Osteocyte (in vitro differentiated cells): ENCODE measurements at regions not wholly inside any gene's neighbourhood (a gene's known extent, or its start where the extent isn't known, plus 50 kb on each side); places are given as distances from the start of the nearest gene placed in this dataset.

Source experiments
- DNase-seq: peaks from one replicate; pipeline ENCODE4 v3.0.0; 2021; ENCODE audit warnings: mixed read lengths; ENCODE audit not compliant: unreplicated experiment; ENCODE audit errors: extremely low spot score
- H3K27ac Mint-ChIP-seq: one replicate; pipeline ENCODE4 v1.8.0; 2021; ENCODE audit warnings: mild to moderate bottlenecking, mixed read lengths; ENCODE audit not compliant: unreplicated experiment
- H3K27me3 Mint-ChIP-seq: one replicate; pipeline ENCODE4 v1.8.0; 2021; ENCODE audit warnings: mixed read lengths; ENCODE audit not compliant: unreplicated experiment
- H3K36me3 Mint-ChIP-seq: one replicate; pipeline ENCODE4 v1.8.0; 2021; ENCODE audit warnings: mixed read lengths; ENCODE audit not compliant: unreplicated experiment
- H3K4me1 Mint-ChIP-seq: one replicate; pipeline ENCODE4 v1.8.0; 2021; ENCODE audit warnings: mixed read lengths; ENCODE audit not compliant: unreplicated experiment
- H3K4me3 Mint-ChIP-seq: one replicate; pipeline ENCODE4 v1.8.0; 2021; ENCODE audit warnings: mild to moderate bottlenecking, moderate library complexity, mixed read lengths; ENCODE audit not compliant: unreplicated experiment
- H3K9me3 Mint-ChIP-seq: one replicate; pipeline ENCODE4 v1.8.0; 2021; ENCODE audit warnings: mixed read lengths; ENCODE audit not compliant: unreplicated experiment
- TF ChIP-seq, protein P1 (sequence below): fragments of 200-600 bp; sonication (generic); IDR thresholded peaks from 2 replicates; pipeline ENCODE4 v1.5.0; 2021; ENCODE audit warnings: antibody characterized with exemption, mild to moderate bottlenecking, moderate library complexity

DNA sequence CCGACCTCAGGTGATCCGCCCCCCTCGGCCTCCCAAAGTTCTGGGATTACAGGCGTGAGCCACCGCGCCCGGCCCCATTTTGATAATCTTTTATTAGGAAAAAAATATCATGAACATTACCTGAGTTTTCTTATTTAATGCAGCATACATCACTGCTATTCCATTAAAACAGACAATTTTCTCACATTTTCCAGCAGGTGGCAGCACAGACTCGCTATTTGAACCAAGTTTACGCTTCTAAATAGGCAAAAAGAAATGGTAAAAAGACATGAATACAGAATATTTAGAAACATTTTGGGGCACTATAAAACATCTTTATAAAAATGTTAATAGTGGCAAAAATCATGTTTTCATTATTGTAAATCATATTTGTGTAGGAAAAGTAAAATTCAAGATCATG is 903.1 kb downstream of the SLITRK6 start:
- Mint-ChIP-seq H3K4me1 (no peaks in the 10 kb centered on the region), H3K27me3 (no peaks in the 10 kb centered on the region), H3K9me3 (no peaks in the 10 kb centered on the region), H3K36me3 (no peaks in the 10 kb centered on the region), H3K27ac (no peak overlapping the region), H3K4me3 (no peak overlapping the region)
- TF ChIP-seq, protein P1, sequence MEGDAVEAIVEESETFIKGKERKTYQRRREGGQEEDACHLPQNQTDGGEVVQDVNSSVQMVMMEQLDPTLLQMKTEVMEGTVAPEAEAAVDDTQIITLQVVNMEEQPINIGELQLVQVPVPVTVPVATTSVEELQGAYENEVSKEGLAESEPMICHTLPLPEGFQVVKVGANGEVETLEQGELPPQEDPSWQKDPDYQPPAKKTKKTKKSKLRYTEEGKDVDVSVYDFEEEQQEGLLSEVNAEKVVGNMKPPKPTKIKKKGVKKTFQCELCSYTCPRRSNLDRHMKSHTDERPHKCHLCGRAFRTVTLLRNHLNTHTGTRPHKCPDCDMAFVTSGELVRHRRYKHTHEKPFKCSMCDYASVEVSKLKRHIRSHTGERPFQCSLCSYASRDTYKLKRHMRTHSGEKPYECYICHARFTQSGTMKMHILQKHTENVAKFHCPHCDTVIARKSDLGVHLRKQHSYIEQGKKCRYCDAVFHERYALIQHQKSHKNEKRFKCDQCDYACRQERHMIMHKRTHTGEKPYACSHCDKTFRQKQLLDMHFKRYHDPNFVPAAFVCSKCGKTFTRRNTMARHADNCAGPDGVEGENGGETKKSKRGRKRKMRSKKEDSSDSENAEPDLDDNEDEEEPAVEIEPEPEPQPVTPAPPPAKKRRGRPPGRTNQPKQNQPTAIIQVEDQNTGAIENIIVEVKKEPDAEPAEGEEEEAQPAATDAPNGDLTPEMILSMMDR: peak; percentile 74
- no peak for DNase-seq

DNA sequence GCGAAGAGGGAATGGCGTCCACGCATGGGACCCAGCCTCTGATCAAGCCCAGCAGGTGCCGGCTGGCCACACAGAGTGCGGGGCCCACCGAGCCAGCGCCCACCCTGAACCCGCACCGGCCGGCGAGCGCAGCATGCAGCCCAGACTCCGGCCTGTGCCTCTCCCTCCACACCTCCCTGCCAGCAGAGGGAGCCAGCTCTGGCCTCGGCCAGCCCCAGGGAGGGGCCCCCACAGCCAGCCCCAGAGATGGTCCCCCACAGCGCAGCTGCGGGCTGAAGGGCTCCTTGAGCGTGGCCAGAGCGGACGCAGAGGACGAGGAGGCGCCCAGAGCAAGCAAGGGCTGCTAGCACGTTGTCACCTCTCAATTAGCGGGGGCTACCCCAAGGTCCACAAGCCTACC is 904.5 kb downstream of the SLITRK6 start:
- Mint-ChIP-seq H3K27me3 (no peaks in the 10 kb centered on the region), H3K4me1 (no peaks in the 10 kb centered on the region), H3K9me3 (no peaks in the 10 kb centered on the region), H3K27ac (no peak overlapping the region), H3K36me3 (no peaks in the 10 kb centered on the region), H3K4me3 (no peak overlapping the region)
- DNase-seq: no peak
- TF ChIP-seq, protein P1: no peak

DNA sequence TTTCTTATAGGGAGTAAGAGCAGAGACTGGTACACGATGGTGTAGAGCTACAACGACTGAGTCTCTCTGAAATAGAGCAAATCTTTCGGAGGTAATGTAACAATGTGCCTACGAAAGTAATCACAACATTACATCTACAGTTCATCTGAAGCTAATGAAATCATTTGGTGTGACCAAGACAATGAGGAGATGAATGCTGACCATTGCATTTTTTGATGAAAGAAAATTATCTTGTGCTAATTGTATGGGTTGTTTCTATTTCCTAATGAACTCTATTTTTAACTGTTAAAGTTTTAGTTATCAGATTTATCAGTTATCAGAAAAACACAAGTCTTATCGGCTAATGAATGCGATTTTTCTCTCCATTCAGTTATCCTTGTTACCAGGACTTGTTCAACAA is 913.4 kb downstream of the SLITRK6 start:
- DNase-seq: no peak
- H3K27ac Mint-ChIP-seq: no peak overlapping the region
- H3K9me3 Mint-ChIP-seq: no peaks in the 10 kb centered on the region
- no peaks in the 10 kb centered on the region for H3K27me3 Mint-ChIP-seq
- H3K4me3 Mint-ChIP-seq: no peak overlapping the region
- H3K4me1 Mint-ChIP-seq: no peaks in the 10 kb centered on the region
- H3K36me3 Mint-ChIP-seq: no peaks in the 10 kb centered on the region
- TF ChIP-seq, protein P1: no peak

DNA sequence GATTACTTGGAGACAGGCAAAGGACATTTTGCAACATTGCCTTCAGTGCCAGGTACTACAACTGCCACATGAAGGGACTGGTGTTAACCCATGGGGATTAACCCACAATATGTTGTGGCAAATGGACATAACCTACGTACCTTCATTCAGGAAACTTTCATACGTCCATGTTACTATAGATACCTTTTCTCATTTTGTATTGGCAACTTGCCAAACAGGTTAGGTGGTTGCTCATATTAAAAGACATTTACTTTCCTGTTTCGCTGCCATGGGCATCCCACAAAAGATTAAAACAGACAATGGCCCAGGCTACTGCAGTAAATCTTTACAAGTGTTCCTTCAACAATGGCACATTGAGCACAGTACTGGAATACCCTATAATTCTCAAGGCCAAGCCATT is 925.3 kb downstream of the SLITRK6 start:
- H3K36me3 Mint-ChIP-seq: peaks cover 1% of the 10 kb centered on the region
- H3K9me3 Mint-ChIP-seq: peaks cover 30% of the 10 kb centered on the region
- H3K4me1 Mint-ChIP-seq: no peaks in the 10 kb centered on the region
- H3K4me3 Mint-ChIP-seq: no peak overlapping the region
- no peak for DNase-seq
- H3K27ac Mint-ChIP-seq: no peak overlapping the region
- TF ChIP-seq, protein P1: no peak
- no peaks in the 10 kb centered on the region for H3K27me3 Mint-ChIP-seq

DNA sequence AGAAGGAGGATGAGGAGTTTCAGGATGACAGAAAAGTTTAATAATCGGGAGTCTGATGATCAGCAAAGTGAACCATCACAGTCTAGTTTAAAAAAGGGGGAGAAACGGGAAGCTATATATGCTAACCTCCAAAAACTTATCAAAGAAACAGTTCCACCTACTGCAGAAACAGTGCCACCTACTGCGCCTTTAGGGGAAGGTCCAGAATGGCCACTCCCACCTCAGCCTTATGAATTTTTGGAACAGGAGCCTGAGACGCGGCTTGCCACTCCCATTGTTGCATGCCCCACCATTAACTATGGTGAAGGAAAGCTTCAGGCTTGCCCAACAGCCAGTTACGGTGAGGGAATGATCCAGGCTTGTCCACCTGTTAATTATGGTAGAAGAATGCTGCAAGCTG is 929.0 kb downstream of the SLITRK6 start:
- TF ChIP-seq, protein P1: peak; percentile 29
- Mint-ChIP-seq H3K4me1 (peaks cover 7% of the 10 kb centered on the region), H3K9me3 (peaks cover 11% of the 10 kb centered on the region), H3K27me3 (no peaks in the 10 kb centered on the region), H3K4me3 (no peak overlapping the region), H3K27ac (no peak overlapping the region), H3K36me3 (no peaks in the 10 kb centered on the region)
- no peak for DNase-seq
